Left lung (tissue), 4 donors: ENCODE measurements at regions not wholly inside any gene's neighbourhood (a gene's known extent, or its start where the extent isn't known, plus 50 kb on each side); places are given as distances from the start of the nearest gene placed in this dataset.

Source experiments
- ATAC-seq: fragments of 200-7000 bp; cut with Tn5 transposase; one replicate; pipeline ENCODE4 v1.9.1; 2020; ENCODE audit warnings: moderate library complexity
- DNase-seq, 4 donors: peaks; one replicate each; pipeline ENCODE4 v3.0.0-alpha.2; 2013 to 2020
- H3K27ac ChIP-seq, 2 donors: fragments of 200-600 bp; sonication (generic) in 1 of 2; one replicate each; pipeline versions ENCODE4 v1.5.0 to v1.8.0; 2020 to 2021
- H3K27me3 ChIP-seq, 2 donors: fragments of 200-600 bp; sonication (generic) in 1 of 2; one replicate each; pipeline versions ENCODE4 v1.5.0 to v1.8.0; 2020 to 2021
- H3K36me3 ChIP-seq, 2 donors: fragments of 200-600 bp; sonication (generic) in 1 of 2; one replicate each; pipeline versions ENCODE4 v1.5.0 to v1.8.0; 2020 to 2021
- H3K4me1 ChIP-seq, 2 donors: fragments of 200-600 bp; one replicate each; pipeline ENCODE4 v1.8.0; 2021
- H3K4me3 ChIP-seq, 2 donors: fragments of 200-600 bp; sonication (generic) in 1 of 2; one replicate each; pipeline versions ENCODE4 v1.5.0 to v1.8.0; 2020 to 2021; ENCODE audit warnings: mild to moderate bottlenecking in 1 of 2
- H3K9me3 ChIP-seq, 2 donors: fragments of 200-600 bp; sonication (generic) in 1 of 2; one replicate each; pipeline versions ENCODE4 v1.5.0 to v1.8.0; 2020 to 2021
- intact Hi-C, 2 donors: fragments of 100-400 bp; cut with DNase I; formaldehyde crosslinking; loops; one replicate each; pipeline versions ENCODE4 v1.11.2 to v1.14.2; 2022
- TF ChIP-seq, protein P1 (sequence below), 2 donors: fragments of 200-600 bp; sonication (generic) in 1 of 2; IDR thresholded peaks; one replicate each; pipeline versions ENCODE4 v1.5.0 to v1.8.0; 2021; ENCODE audit warnings: antibody characterized with exemption in 2 of 2
- donor health status: DM: no; HTN: yes; CAD: no.
- donor health status: DM: no; HTN: no; CAD: no.

DNA sequence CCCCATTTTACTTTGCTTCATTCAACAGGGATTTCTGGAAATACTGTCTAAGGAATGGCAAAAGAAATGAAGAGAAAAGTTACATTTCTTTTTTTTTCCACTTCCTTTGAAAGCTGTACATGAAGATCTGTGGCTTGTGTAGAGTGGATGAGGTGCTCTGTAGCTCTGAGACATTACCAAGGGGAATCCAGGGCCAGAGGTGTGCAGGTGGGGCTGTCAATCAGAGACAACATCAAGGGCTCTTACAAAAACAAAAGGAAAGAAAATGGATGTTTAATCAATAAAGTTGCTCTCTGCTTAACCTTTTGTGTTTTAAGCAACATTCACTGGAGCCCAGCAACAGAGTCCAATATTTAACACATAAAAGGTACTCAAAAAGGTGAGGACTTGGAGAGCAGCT lies 391.1 kb downstream of the TMEM38B start:
- TF ChIP-seq, protein P1, sequence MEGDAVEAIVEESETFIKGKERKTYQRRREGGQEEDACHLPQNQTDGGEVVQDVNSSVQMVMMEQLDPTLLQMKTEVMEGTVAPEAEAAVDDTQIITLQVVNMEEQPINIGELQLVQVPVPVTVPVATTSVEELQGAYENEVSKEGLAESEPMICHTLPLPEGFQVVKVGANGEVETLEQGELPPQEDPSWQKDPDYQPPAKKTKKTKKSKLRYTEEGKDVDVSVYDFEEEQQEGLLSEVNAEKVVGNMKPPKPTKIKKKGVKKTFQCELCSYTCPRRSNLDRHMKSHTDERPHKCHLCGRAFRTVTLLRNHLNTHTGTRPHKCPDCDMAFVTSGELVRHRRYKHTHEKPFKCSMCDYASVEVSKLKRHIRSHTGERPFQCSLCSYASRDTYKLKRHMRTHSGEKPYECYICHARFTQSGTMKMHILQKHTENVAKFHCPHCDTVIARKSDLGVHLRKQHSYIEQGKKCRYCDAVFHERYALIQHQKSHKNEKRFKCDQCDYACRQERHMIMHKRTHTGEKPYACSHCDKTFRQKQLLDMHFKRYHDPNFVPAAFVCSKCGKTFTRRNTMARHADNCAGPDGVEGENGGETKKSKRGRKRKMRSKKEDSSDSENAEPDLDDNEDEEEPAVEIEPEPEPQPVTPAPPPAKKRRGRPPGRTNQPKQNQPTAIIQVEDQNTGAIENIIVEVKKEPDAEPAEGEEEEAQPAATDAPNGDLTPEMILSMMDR (IDR thresholded peaks at IDR 0.05), result no peak
- DNase-seq, result no peak
- no peaks in the 10 kb centered on the region for H3K4me1 ChIP-seq
- H3K4me3 ChIP-seq, result no peak overlapping the region
- peaks cover 0 to 4% of the 10 kb centered on the region in 2 donors for H3K9me3 ChIP-seq
- H3K36me3 ChIP-seq, result no peaks in the 10 kb centered on the region
- no peaks in the 10 kb centered on the region for H3K27me3 ChIP-seq
- no peak for ATAC-seq
- intact Hi-C loops, result no loop called here
- no peak overlapping the region for H3K27ac ChIP-seq

DNA sequence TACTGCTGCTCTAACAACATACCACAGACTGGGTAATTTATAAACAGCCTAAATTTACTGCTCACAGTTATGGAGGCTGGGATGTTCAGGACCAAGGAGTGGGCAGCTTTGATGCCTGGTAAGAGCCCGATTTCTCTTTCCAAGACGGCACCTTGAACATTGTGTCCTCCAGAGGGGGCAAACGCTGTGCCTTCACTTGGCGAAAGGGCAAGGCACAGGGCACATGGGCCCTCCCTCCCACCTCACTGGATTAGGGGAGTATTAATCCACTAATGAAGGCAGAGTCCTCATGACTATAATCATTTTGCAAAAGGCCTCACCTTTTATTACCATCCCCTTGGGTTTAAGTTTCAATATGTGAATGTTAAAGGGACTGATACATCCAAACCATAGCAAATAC lies 397.7 kb downstream of the TMEM38B start:
- Histone ChIP-seq H3K27me3 (no peaks in the 10 kb centered on the region), H3K4me1 (no peaks in the 10 kb centered on the region), H3K9me3 (peaks cover 0 to 17% of the 10 kb centered on the region in 2 donors), H3K36me3 (no peaks in the 10 kb centered on the region), H3K27ac (no peak overlapping the region), H3K4me3 (no peak overlapping the region)
- intact Hi-C loops, result no loop called here
- DNase-seq (no peak), ATAC-seq (no peak)
- TF ChIP-seq, protein P1 (IDR thresholded peaks at IDR 0.05), result no peak

DNA sequence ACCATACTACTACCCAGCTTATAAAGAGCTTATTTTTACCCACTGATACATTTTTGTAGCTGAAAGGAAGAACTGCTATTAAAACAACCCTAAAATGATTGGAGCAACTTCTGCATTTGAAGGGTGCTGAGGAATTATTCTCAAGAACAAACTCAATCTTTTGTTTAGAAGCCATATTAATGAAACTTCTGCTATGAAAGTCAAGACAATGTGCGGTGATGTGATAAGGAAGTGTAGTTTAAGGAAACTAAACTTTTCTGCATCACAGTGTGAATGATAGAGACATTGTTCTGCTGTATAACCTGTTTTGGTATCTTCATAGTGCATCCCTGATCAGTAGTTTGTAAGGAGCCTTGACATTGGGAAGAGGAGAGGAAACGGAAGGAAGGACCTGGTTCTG lies 408.5 kb downstream of the TMEM38B start:
- intact Hi-C loops, result no loop called here
- Histone ChIP-seq H3K36me3 (no peaks in the 10 kb centered on the region), H3K4me1 (no peaks in the 10 kb centered on the region), H3K9me3 (no peaks in the 10 kb centered on the region), H3K27me3 (no peaks in the 10 kb centered on the region), H3K4me3 (no peak overlapping the region), H3K27ac (no peak overlapping the region)
- DNase-seq, result no peak
- TF ChIP-seq, protein P1 (IDR thresholded peaks at IDR 0.05), result no peak
- no peak for ATAC-seq

DNA sequence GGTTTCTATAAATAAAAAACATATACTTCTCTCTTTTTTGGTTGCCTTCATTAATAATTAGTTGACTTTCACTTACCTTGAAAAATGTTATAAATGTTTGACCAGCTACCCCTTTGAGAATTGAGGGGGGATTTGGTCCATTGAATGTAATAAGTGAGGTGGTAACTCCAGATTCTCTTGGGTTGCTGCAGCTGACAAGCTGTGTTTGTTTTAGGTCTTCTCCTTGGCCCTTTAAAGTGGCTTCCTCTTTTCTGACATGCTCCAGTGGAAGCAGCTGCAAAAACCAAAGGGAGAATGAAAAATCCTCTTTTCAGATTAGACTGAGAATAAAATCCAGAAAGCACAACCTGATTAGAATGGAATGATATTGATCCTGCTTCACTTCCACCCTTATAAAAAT lies 410.5 kb downstream of the TMEM38B start:
- no peak overlapping the region for H3K27ac ChIP-seq
- no peak for ATAC-seq
- intact Hi-C loops, result no loop called here
- TF ChIP-seq, protein P1 (IDR thresholded peaks at IDR 0.05), result no peak
- H3K36me3 ChIP-seq, result no peaks in the 10 kb centered on the region
- H3K4me3 ChIP-seq, result no peak overlapping the region
- DNase-seq, result no peak
- no peaks in the 10 kb centered on the region for H3K4me1 ChIP-seq
- no peaks in the 10 kb centered on the region for H3K27me3 ChIP-seq
- H3K9me3 ChIP-seq, result no peaks in the 10 kb centered on the region

DNA sequence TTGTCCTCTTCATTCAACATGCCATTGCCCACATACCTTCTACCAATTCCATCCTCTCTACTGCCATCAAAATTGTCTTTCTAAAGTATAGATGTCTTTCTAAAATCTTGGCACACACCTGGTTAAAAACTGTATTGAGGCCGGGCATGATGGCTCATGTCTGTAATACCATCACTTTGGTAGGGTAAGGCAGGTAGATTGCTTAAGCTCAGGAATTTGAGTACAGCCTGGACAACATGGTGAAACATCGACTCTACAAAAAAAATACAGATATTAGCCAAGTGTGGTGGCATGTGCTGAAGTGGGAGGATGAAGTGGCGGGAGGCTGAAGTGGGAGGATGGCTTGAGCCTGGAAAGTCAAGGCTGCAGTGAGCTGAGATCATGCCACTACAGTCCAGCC lies 412.1 kb downstream of the TMEM38B start:
- no peaks in the 10 kb centered on the region for H3K4me1 ChIP-seq
- TF ChIP-seq, protein P1 (IDR thresholded peaks at IDR 0.05), result no peak
- DNase-seq (no peak), ATAC-seq (no peak)
- no peak overlapping the region for H3K4me3 ChIP-seq
- no peak overlapping the region for H3K27ac ChIP-seq
- H3K36me3 ChIP-seq, result no peaks in the 10 kb centered on the region
- intact Hi-C loops, result no loop called here
- H3K27me3 ChIP-seq, result no peaks in the 10 kb centered on the region
- no peaks in the 10 kb centered on the region for H3K9me3 ChIP-seq
